K562 (cell line): ENCODE measurements at regions not wholly inside any gene's neighbourhood (a gene's known extent, or its start where the extent isn't known, plus 50 kb on each side); places are given as distances from the start of the nearest gene placed in this dataset.

Experiments
- ATAC-seq: fragments of 200-7000 bp; cut with Tn5 transposase; 3 replicates; pipeline ENCODE4 v1.9.1; 2020; ENCODE audit warnings: moderate library complexity
- BruUV-seq: library from RNA; stranded (reverse); fragments of 400-500 nt; replicated peaks from 2 replicates; lab custom pipeline; 2021; lab: Mats Ljungman, UMichigan
- CTCF ChIA-PET: fragments of 300-600 bp; formaldehyde crosslinking; extraction: SDS; loops from one replicate; lab custom pipeline; 2021; ENCODE audit warnings: low intra/inter-chr PET ratio; lab: Yijun Ruan, JAX
- POLR2A ChIA-PET: fragments of 300-600, 350-650 bp; sonication (Branson Sonifier 250); formaldehyde crosslinking; extraction: SDS; loops from one replicate; lab custom pipeline; 2021; ENCODE audit warnings: antibody characterized with exemption, inconsistent platforms; lab: Yijun Ruan, JAX
- DNase-seq, 4 experiments: peaks; one replicate each; pipeline versions ENCODE4 v3.0.0 to v3.0.0-alpha.2; 2011 to 2018; ENCODE audit warnings: low spot score in 3 of 4, mixed read lengths in 3 of 4; ENCODE audit errors: extremely low read depth in 1 of 4
- FAIRE-seq: peaks from 2 replicates; lab custom pipeline; 2011; peaks lifted over from hg19 to GRCh38; lab: Jason Lieb, UNC
- H2AFZ ChIP-seq: 2 replicates; pipeline ENCODE4 v1.6.0; 2011; ENCODE audit warnings: low read depth, low read length, control low read depth, inconsistent platforms
- H3K27ac ChIP-seq: fragments of 200-600 bp; 3 replicates; pipeline ENCODE4 v1.8.0; 2011; ENCODE audit warnings: low read depth, mild to moderate bottlenecking, control low read depth, inconsistent platforms, low read length, moderate library complexity, mixed read lengths; ENCODE audit errors: extremely low read depth
- H3K27me3 ChIP-seq, 2 experiments: fragments of 300-600 bp in 1 of 2; 2 replicates in 1 of 2; 3 replicates in 1 of 2; pipeline versions ENCODE4 v1.6.0 to v1.8.0; 2011; ENCODE audit warnings: inconsistent platforms in 2 of 2, low read length in 2 of 2, mild to moderate bottlenecking in 1 of 2, mixed read lengths in 1 of 2, moderate library complexity in 1 of 2; ENCODE audit not compliant: control insufficient read depth in 2 of 2, insufficient read depth in 2 of 2
- H3K36me3 ChIP-seq: fragments of 300-600 bp; 3 replicates; pipeline ENCODE4 v1.8.0; 2011; ENCODE audit warnings: mild to moderate bottlenecking, low read length, inconsistent platforms; ENCODE audit not compliant: control insufficient read depth, insufficient read depth
- H3K4me1 ChIP-seq, 2 experiments: fragments of 200-600 bp in 1 of 2; replicated peaks in 1 of 2; 2 replicates in 1 of 2; 3 replicates in 1 of 2; pipeline versions ENCODE4 v1.5.1 to v1.8.0; 2011; ENCODE audit warnings: inconsistent platforms in 2 of 2, low read length in 2 of 2, mild to moderate bottlenecking in 1 of 2, mixed read lengths in 1 of 2, moderate library complexity in 1 of 2; ENCODE audit not compliant: control insufficient read depth in 2 of 2, insufficient read depth in 2 of 2
- H3K4me2 ChIP-seq: 2 replicates; pipeline ENCODE4 v1.6.1; 2011; ENCODE audit warnings: low read length, control low read depth, inconsistent platforms, mixed read lengths; ENCODE audit not compliant: insufficient read depth
- H3K4me3 ChIP-seq: fragments of 200-600 bp; sonication (generic), shearing (Covaris generic); 2 replicates; pipeline ENCODE4 v1.5.1; 2016; ENCODE audit warnings: control low read depth, inconsistent platforms
- H3K79me2 ChIP-seq: fragments of 200-600 bp; 3 replicates; pipeline ENCODE4 v1.8.0; 2011; ENCODE audit warnings: low read length, inconsistent platforms; ENCODE audit not compliant: control insufficient read depth, insufficient read depth
- H3K9ac ChIP-seq, 2 experiments: 2 replicates each; pipeline versions ENCODE4 v1.6.0 to v1.6.1; 2011; ENCODE audit warnings: low read depth in 2 of 2, low read length in 2 of 2, control low read depth in 1 of 2, inconsistent platforms in 1 of 2, mild to moderate bottlenecking in 1 of 2, mixed read lengths in 1 of 2; ENCODE audit not compliant: insufficient read depth in 1 of 2
- H3K9me1 ChIP-seq: one replicate; pipeline ENCODE4 v1.6.0; 2011; ENCODE audit warnings: inconsistent platforms, mild to moderate bottlenecking, low read length, moderate library complexity; ENCODE audit not compliant: control insufficient read depth, insufficient read depth
- H3K9me3 ChIP-seq: replicated peaks from 2 replicates; pipeline ENCODE4 v1.5.1; 2011; ENCODE audit warnings: low read depth, low read length, inconsistent platforms; ENCODE audit not compliant: control insufficient read depth, insufficient read depth
- H4K20me1 ChIP-seq: replicated peaks from 2 replicates; pipeline ENCODE4 v1.6.1; 2011; ENCODE audit warnings: low read length, inconsistent platforms, mixed read lengths; ENCODE audit not compliant: control insufficient read depth, insufficient read depth
- C11orf30 ChIP-seq: fragments of 450-650 bp; IDR thresholded peaks from 2 replicates; pipeline ENCODE4 v1.6.1; 2016; ENCODE audit warnings: low read depth, mild to moderate bottlenecking
- EHMT2 ChIP-seq: fragments of 450-650 bp; IDR thresholded peaks from 2 replicates; pipeline ENCODE4 v1.6.1; 2018; ENCODE audit warnings: antibody characterized with exemption
- ESRRA ChIP-seq: fragments of 450-650 bp; IDR thresholded peaks from 2 replicates; pipeline ENCODE4 v1.6.1; 2014; ENCODE audit warnings: low read depth, mild to moderate bottlenecking, moderate library complexity, borderline replicate concordance
- HDGF ChIP-seq: fragments of 450-650 bp; IDR thresholded peaks from 2 replicates; pipeline ENCODE4 v1.6.1; 2016
- KLF13 ChIP-seq: fragments of 450-650 bp; IDR thresholded peaks from 2 replicates; pipeline ENCODE4 v1.6.1; 2016; ENCODE audit warnings: missing genetic modification characterization, low read depth, mild to moderate bottlenecking, missing compliant biosample characterization, moderate library complexity, borderline replicate concordance
- RB1 ChIP-seq: fragments of 450-650 bp; IDR thresholded peaks from 2 replicates; pipeline ENCODE4 v1.6.1; 2017; ENCODE audit warnings: low read depth, mild to moderate bottlenecking
- STAT5A ChIP-seq: IDR thresholded peaks from 2 replicates; pipeline ENCODE4 v1.6.1; 2012; ENCODE audit warnings: low read length, inconsistent platforms, borderline replicate concordance
- ZBTB1 ChIP-seq: sonication (generic); formaldehyde crosslinking; IDR thresholded peaks from 2 replicates; pipeline ENCODE4 v1.8.1; 2023; ENCODE audit warnings: missing genetic modification reagents, low read depth, mild to moderate bottlenecking, borderline replicate concordance
- ZKSCAN1 ChIP-seq: fragments of 150-350 bp; IDR thresholded peaks from 2 replicates; pipeline ENCODE4 v1.6.1; 2016; ENCODE audit warnings: low read depth, low read length
- WGBS: fragments of 100-300 bp; shearing (Covaris generic); methylation state at CpG from one replicate; pipeline ENCODE4 v1.1.6; 2016; ENCODE audit warnings: low coverage, mixed read lengths; ENCODE audit not compliant: insufficient coverage; ENCODE audit errors: missing lambda C conversion rate; 5-methylcytosine and 5-hydroxymethylcytosine counted together
- in situ Hi-C: fragments of 300-500 bp; cut with MboI; formaldehyde crosslinking; loops from 4 replicates; pipeline ENCODE4 v1.15.0; 2018; ENCODE audit warnings: inconsistent platforms, mixed read lengths
- intact Hi-C: fragments of 100-400 bp; cut with micrococcal nuclease; formaldehyde crosslinking; loops from 2 replicates; pipeline ENCODE4 v1.14.2; 2022
- TF ChIP-seq, protein P1 (sequence below): sonication (generic); formaldehyde crosslinking; IDR thresholded peaks from 2 replicates; pipeline ENCODE4 v1.8.0; 2022; ENCODE audit warnings: mild to moderate bottlenecking, missing genetic modification reagents, borderline replicate concordance

- no peaks in the 10 kb centered on the region for H3K27me3 ChIP-seq
- TF ChIP-seq ZKSCAN1 = no peak
- no peak for TF ChIP-seq KLF13
- no peak for TF ChIP-seq ZBTB1
- no peak for TF ChIP-seq HDGF
- no peak for TF ChIP-seq STAT5A
- no peak for TF ChIP-seq RB1
- no peak overlapping the region for H3K27ac ChIP-seq
- no peak for DNase-seq
- H3K4me1 ChIP-seq = no peaks in the 10 kb centered on the region; a peak in 1 of 5 replicates
- no TSS peak for BruUV-seq
- no peak overlapping the region for H3K4me3 ChIP-seq
- no peaks in the 10 kb centered on the region for H3K9me3 ChIP-seq
- H4K20me1 ChIP-seq = no peaks in the 10 kb centered on the region
- H2AFZ ChIP-seq = no peak overlapping the region
- no peak overlapping the region for H3K4me2 ChIP-seq
- 0% methylated on average over 5 of the region's 10 CpGs for WGBS
- ATAC-seq = no peak
- intact Hi-C loops = no loop called here
- H3K9me1 ChIP-seq = no peaks in the 10 kb centered on the region
- no peak overlapping the region for H3K9ac ChIP-seq
- H3K36me3 ChIP-seq = no peaks in the 10 kb centered on the region
- ChIA-PET POLR2A (interaction anchor here (0.6 kb wide), 1 partner anchor 147 kb away, joined by 3 read pairs; no protein-coding TSS in a partner anchor), CTCF (no interaction called here)
- FAIRE-seq = no peak
- in situ Hi-C loops = no loop called here
- H3K79me2 ChIP-seq = no peaks in the 10 kb centered on the region
Measured at GRCh38 chr22:48555606-48556005, 1272.1 kb downstream of the BRD1 start.

DNA sequence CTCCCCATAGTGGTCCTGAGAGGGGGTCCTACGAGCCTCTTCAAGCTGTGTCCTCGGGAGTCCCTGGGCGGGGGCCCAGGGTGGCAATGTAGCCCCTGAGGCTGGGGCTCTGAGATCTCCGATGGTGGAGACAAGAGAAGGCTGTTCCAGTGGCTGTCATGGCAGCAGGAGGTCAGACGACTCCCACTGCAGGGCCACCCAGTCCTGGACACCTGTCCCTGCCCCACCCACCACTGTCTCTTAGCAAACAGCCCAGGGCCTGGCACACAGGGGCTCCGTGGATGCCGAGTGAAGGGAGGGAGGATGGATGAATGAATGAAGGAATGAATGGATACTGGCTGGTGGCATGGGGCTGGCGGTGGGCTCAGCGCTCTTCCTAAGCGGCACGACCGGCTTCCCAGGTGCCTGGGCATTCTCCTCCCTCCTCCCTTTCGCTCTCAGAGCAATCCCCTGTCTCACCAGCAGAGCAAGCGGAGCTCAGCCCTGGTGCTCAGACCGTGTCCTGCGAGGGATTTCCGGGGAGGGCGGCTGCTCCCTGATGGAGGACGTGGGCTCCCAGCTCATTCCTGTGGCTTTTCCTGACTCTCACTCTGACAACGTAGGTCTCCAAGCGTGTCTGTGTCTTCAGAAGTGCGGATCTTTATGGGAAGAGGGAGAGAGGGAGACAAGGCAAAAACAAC lies 1272.6 kb downstream of the BRD1 start:
- DNase-seq (no peak), ATAC-seq (no peak), FAIRE-seq (no peak)
- H4K20me1 ChIP-seq = no peaks in the 10 kb centered on the region
- H2AFZ ChIP-seq = no peak overlapping the region
- H3K9ac ChIP-seq = no peak overlapping the region
- H3K4me2 ChIP-seq = no peak overlapping the region
- H3K36me3 ChIP-seq = no peaks in the 10 kb centered on the region
- in situ Hi-C loops = no loop called here
- ChIA-PET POLR2A (interaction anchor here (0.6 to 0.8 kb wide), 2 partner anchors 9 to 148 kb away, joined by 3 read pairs; no protein-coding TSS in a partner anchor), CTCF (no interaction called here)
- intact Hi-C loops = no loop called here
- no TSS peak for BruUV-seq
- H3K27ac ChIP-seq = no peak overlapping the region
- H3K4me1 ChIP-seq = no peaks in the 10 kb centered on the region; a peak in 1 of 5 replicates
- no peaks in the 10 kb centered on the region for H3K79me2 ChIP-seq
- 1% methylated on average over 7 of the region's 22 CpGs for WGBS
- TF ChIP-seq, protein P1, sequence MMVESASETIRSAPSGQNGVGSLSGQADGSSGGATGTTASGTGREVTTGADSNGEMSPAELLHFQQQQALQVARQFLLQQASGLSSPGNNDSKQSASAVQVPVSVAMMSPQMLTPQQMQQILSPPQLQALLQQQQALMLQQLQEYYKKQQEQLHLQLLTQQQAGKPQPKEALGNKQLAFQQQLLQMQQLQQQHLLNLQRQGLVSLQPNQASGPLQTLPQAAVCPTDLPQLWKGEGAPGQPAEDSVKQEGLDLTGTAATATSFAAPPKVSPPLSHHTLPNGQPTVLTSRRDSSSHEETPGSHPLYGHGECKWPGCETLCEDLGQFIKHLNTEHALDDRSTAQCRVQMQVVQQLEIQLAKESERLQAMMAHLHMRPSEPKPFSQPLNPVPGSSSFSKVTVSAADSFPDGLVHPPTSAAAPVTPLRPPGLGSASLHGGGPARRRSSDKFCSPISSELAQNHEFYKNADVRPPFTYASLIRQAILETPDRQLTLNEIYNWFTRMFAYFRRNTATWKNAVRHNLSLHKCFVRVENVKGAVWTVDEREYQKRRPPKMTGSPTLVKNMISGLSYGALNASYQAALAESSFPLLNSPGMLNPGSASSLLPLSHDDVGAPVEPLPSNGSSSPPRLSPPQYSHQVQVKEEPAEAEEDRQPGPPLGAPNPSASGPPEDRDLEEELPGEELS (CRISPR knock-in tag) = no peak
- TF ChIP-seq C11orf30 (no peak), EHMT2 (no peak), ESRRA (no peak)
- TF ChIP-seq, all 486 proteins: peak for 0
- no peaks in the 10 kb centered on the region for H3K9me3 ChIP-seq
- no peak overlapping the region for H3K4me3 ChIP-seq
- H3K9me1 ChIP-seq = no peaks in the 10 kb centered on the region
- no peaks in the 10 kb centered on the region; a peak in 1 of 5 replicates for H3K27me3 ChIP-seq
